Raji (cell line): ENCODE measurements at regions not wholly inside any gene's neighbourhood (a gene's known extent, or its start where the extent isn't known, plus 50 kb on each side); places are given as distances from the start of the nearest gene placed in this dataset.

ENCODE experiments used
- POLR2A ChIP-seq: IDR thresholded peaks from 2 replicates; pipeline ENCODE4 v1.6.1; 2011; ENCODE audit warnings: low read depth, low read length, control low read depth; ENCODE audit not compliant: insufficient read depth

- no peak for TF ChIP-seq POLR2A
Measured at GRCh38 chr2:129731907-129732629, 247.4 kb upstream of the RAB6C start.

- TF ChIP-seq POLR2A = no peak
Measured at GRCh38 chr2:129732630-129733026, 246.8 kb upstream of the RAB6C start.

- TF ChIP-seq POLR2A = no peak
Measured at GRCh38 chr2:129733041-129733440, 246.4 kb upstream of the RAB6C start.

GRCh38 chr2:129733579-129733978, 245.9 kb upstream of the RAB6C start:
- no peak for TF ChIP-seq POLR2A

- TF ChIP-seq POLR2A = no peak
Measured at GRCh38 chr2:129734343-129735034, 245.0 kb upstream of the RAB6C start.

- no peak for TF ChIP-seq POLR2A
Measured at GRCh38 chr2:129735576-129735975, 243.9 kb upstream of the RAB6C start.

- TF ChIP-seq POLR2A = no peak
Measured at GRCh38 chr2:129737660-129738527, 241.6 kb upstream of the RAB6C start.

GRCh38 chr2:129738799-129739198, 240.7 kb upstream of the RAB6C start:
- no peak for TF ChIP-seq POLR2A

GRCh38 chr2:129740504-129740903, 239.0 kb upstream of the RAB6C start:
- no peak for TF ChIP-seq POLR2A

- no peak for TF ChIP-seq POLR2A
Measured at GRCh38 chr2:129741165-129741564, 238.3 kb upstream of the RAB6C start.

- TF ChIP-seq POLR2A = no peak
Measured at GRCh38 chr2:129741623-129742022, 237.8 kb upstream of the RAB6C start.

GRCh38 chr2:129742415-129743180, 236.9 kb upstream of the RAB6C start:
- TF ChIP-seq POLR2A = no peak

GRCh38 chr2:129744141-129744540, 235.3 kb upstream of the RAB6C start:
- no peak for TF ChIP-seq POLR2A

- TF ChIP-seq POLR2A = no peak
Measured at GRCh38 chr2:129744649-129745048, 234.8 kb upstream of the RAB6C start.

- TF ChIP-seq POLR2A = no peak
Measured at GRCh38 chr2:129747500-129748125, 231.9 kb upstream of the RAB6C start.

GRCh38 chr2:129748250-129748649, 231.2 kb upstream of the RAB6C start:
- TF ChIP-seq POLR2A = no peak
